Endothelial cell of umbilical vein (primary cell): ENCODE measurements at regions not wholly inside any gene's neighbourhood (a gene's known extent, or its start where the extent isn't known, plus 50 kb on each side); places are given as distances from the start of the nearest gene placed in this dataset.

ENCODE experiments used
- BruUV-seq: library from RNA; stranded (reverse); fragments of 400-500 nt; replicated peaks from 2 replicates; lab custom pipeline; 2021; lab: Mats Ljungman, UMichigan
- CTCF ChIA-PET: fragments of 300-600, 350-600 bp; sonication (Branson Sonifier 250); formaldehyde crosslinking; loops from one replicate; lab custom pipeline; 2021; ENCODE audit warnings: antibody characterized with exemption, inconsistent platforms; lab: Charles Lee
- POLR2A ChIA-PET: fragments of 300-600, 350-600 bp; sonication (Branson Sonifier 250); formaldehyde crosslinking; loops from one replicate; lab custom pipeline; 2021; ENCODE audit warnings: antibody characterized with exemption, inconsistent platforms; lab: Charles Lee
- DNase-seq: peaks from one replicate; pipeline ENCODE4 v3.0.0-alpha.2; 2011; ENCODE audit warnings: low read depth, low spot score
- FAIRE-seq: peaks from 2 replicates; lab custom pipeline; 2011; peaks lifted over from hg19 to GRCh38; lab: Jason Lieb, UNC
- H2AFZ ChIP-seq: 2 replicates; pipeline ENCODE4 v1.6.0; 2012; ENCODE audit warnings: low read depth, low read length, control low read depth, inconsistent platforms
- H3K27ac ChIP-seq: 2 replicates; pipeline ENCODE4 v1.5.1; 2011; ENCODE audit warnings: low read depth, mild to moderate bottlenecking, control low read depth, low read length, moderate library complexity; ENCODE audit not compliant: insufficient read depth
- H3K27me3 ChIP-seq, 2 experiments: 2 replicates each; pipeline versions ENCODE4 v1.6.0 to v1.6.1; 2011; ENCODE audit warnings: low read length in 2 of 2, mixed read lengths in 1 of 2; ENCODE audit not compliant: control insufficient read depth in 2 of 2, insufficient read depth in 2 of 2
- H3K36me3 ChIP-seq, 2 experiments: 2 replicates in 1 of 2; 3 replicates in 1 of 2; pipeline ENCODE4 v1.5.1; 2011; ENCODE audit warnings: low read length in 2 of 2, mild to moderate bottlenecking in 1 of 2, moderate library complexity in 1 of 2; ENCODE audit not compliant: control insufficient read depth in 2 of 2, insufficient read depth in 2 of 2; ENCODE audit errors: extremely low read depth in 1 of 2
- H3K4me1 ChIP-seq: 3 replicates; pipeline ENCODE4 v1.5.1; 2011; ENCODE audit warnings: mild to moderate bottlenecking, low read length; ENCODE audit not compliant: control insufficient read depth, insufficient read depth; ENCODE audit errors: extremely low read depth
- H3K4me2 ChIP-seq: 2 replicates; pipeline ENCODE4 v1.6.1; 2011; ENCODE audit warnings: low read length, control low read depth, mixed read lengths; ENCODE audit not compliant: insufficient read depth
- H3K4me3 ChIP-seq, 3 experiments: fragments of 200-600 bp in 1 of 3; sonication (generic), shearing (Covaris generic) in 1 of 3; replicated peaks in 1 of 3; 2 replicates each; pipeline ENCODE4 v1.5.1; 2011 to 2016; ENCODE audit warnings: control low read depth in 3 of 3, low read length in 3 of 3, mild to moderate bottlenecking in 2 of 3, inconsistent platforms in 1 of 3, low read depth in 1 of 3, moderate library complexity in 1 of 3; ENCODE audit not compliant: insufficient read depth in 1 of 3
- H3K79me2 ChIP-seq: 2 replicates; pipeline ENCODE4 v1.6.0; 2012; ENCODE audit warnings: low read length, inconsistent platforms; ENCODE audit not compliant: control insufficient read depth, insufficient read depth
- H3K9ac ChIP-seq: replicated peaks from 2 replicates; pipeline ENCODE3; 2011; ENCODE audit warnings: low read length, control low read depth; ENCODE audit not compliant: insufficient read depth; ENCODE audit errors: extremely low read depth
- H3K9me1 ChIP-seq: replicated peaks from 3 replicates; pipeline ENCODE4 v1.6.0; 2011; ENCODE audit warnings: mild to moderate bottlenecking, low read length; ENCODE audit not compliant: control insufficient read depth, insufficient read depth; ENCODE audit errors: extremely low read depth
- H3K9me3 ChIP-seq: replicated peaks from 2 replicates; pipeline ENCODE4 v1.5.1; 2012; ENCODE audit warnings: low read length, inconsistent platforms; ENCODE audit not compliant: control insufficient read depth, insufficient read depth
- H4K20me1 ChIP-seq: replicated peaks from 2 replicates; pipeline ENCODE3; 2011; ENCODE audit warnings: mild to moderate bottlenecking, low read length; ENCODE audit not compliant: control insufficient read depth, insufficient read depth; ENCODE audit errors: extremely low read depth
- EZH2 ChIP-seq: IDR thresholded peaks from 2 replicates; pipeline ENCODE4 v1.6.1; 2012; ENCODE audit warnings: borderline replicate concordance, low read depth, mild to moderate bottlenecking, moderate library complexity, low read length, inconsistent platforms; ENCODE audit not compliant: severe bottlenecking
- FOS ChIP-seq: IDR thresholded peaks from 2 replicates; pipeline ENCODE4 v1.6.1; 2011; ENCODE audit warnings: mild to moderate bottlenecking, low read length, moderate library complexity, borderline replicate concordance; ENCODE audit not compliant: insufficient read depth
- GATA2 ChIP-seq: IDR thresholded peaks from 2 replicates; pipeline ENCODE4 v1.7.0; 2011; ENCODE audit warnings: low read depth, mild to moderate bottlenecking, moderate library complexity, mixed read lengths, low read length; ENCODE audit not compliant: insufficient read length, insufficient read depth
- JUN ChIP-seq: IDR thresholded peaks from 2 replicates; pipeline ENCODE4 v1.6.1; 2011; ENCODE audit warnings: borderline replicate concordance, low read depth; ENCODE audit not compliant: insufficient read length, insufficient read depth
- MYC ChIP-seq: IDR thresholded peaks from one replicate; pipeline ENCODE4 v1.6.1; 2011; ENCODE audit warnings: mild to moderate bottlenecking, low read depth, low read length
- POLR2A ChIP-seq: IDR thresholded peaks from 2 replicates; pipeline ENCODE4 v1.6.1; 2012; ENCODE audit warnings: low read depth, mild to moderate bottlenecking, control low read depth, low read length
- POLR2AphosphoS5 ChIP-seq: IDR thresholded peaks from 2 replicates; pipeline ENCODE4 v1.6.1; 2012; ENCODE audit warnings: low read depth, mild to moderate bottlenecking, control low read depth, low read length, moderate library complexity; ENCODE audit not compliant: insufficient read depth
- dilution Hi-C: fragments of 300-500 bp; cut with MboI; formaldehyde crosslinking; loops from one replicate; pipeline ENCODE4 v1.15.0; 2019; ENCODE audit warnings: low sequenced_read_pairs; ENCODE audit not compliant: extremely low pct_ligation_motif_present
- intact Hi-C: fragments of 100-400 bp; cut with micrococcal nuclease; formaldehyde crosslinking; loops from one replicate; pipeline ENCODE4 v1.10.0; 2022
- TF ChIP-seq, protein P1 (sequence below), 2 donors: IDR thresholded peaks; 1 replicate in 1 of 2; 2 replicates in 1 of 2; pipeline ENCODE4 v1.5.1; 2011; ENCODE audit warnings: low read length in 2 of 2, mild to moderate bottlenecking in 2 of 2, moderate library complexity in 2 of 2, control low read depth in 1 of 2, inconsistent platforms in 1 of 2, low read depth in 1 of 2; ENCODE audit not compliant: insufficient read depth in 1 of 2; ENCODE audit errors: extremely low read depth in 1 of 2
- TF ChIP-seq, protein P2 (sequence below): IDR thresholded peaks from 2 replicates; pipeline ENCODE4 v1.6.1; 2011; ENCODE audit not compliant: insufficient read depth, insufficient read length

DNA sequence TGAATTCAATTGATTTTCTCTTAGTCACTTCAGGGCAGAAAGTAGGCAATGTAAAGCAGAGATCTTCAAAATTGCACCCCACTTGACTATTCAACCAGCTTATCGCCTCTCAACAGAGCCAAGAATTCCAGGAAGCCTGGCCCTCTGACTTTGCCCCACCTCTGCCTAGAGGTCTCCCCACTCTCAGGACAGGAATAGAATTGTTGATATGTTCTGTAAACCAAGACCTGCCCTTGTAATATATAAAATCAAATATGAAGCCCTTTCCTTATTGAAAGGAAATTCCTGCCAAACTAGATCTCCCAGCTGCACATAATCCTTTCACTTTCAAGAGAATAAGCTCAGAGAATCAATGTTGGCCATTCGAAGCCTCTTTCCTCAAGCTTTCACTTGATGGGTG, 116.1 kb upstream of the DPT start:
- BruUV-seq: no TSS peak
- Histone ChIP-seq H4K20me1 (no peaks in the 10 kb centered on the region), H3K27ac (no peak overlapping the region), H3K4me3 (no peak overlapping the region), H3K36me3 (no peaks in the 10 kb centered on the region), H3K79me2 (no peaks in the 10 kb centered on the region), H3K27me3 (no peaks in the 10 kb centered on the region), H3K4me1 (no peaks in the 10 kb centered on the region), H3K4me2 (no peak overlapping the region), H3K9ac (no peak overlapping the region), H3K9me1 (no peaks in the 10 kb centered on the region), H2AFZ (no peak overlapping the region), H3K9me3 (no peaks in the 10 kb centered on the region)
- no peak for TF ChIP-seq POLR2A
- TF ChIP-seq, protein P1, sequence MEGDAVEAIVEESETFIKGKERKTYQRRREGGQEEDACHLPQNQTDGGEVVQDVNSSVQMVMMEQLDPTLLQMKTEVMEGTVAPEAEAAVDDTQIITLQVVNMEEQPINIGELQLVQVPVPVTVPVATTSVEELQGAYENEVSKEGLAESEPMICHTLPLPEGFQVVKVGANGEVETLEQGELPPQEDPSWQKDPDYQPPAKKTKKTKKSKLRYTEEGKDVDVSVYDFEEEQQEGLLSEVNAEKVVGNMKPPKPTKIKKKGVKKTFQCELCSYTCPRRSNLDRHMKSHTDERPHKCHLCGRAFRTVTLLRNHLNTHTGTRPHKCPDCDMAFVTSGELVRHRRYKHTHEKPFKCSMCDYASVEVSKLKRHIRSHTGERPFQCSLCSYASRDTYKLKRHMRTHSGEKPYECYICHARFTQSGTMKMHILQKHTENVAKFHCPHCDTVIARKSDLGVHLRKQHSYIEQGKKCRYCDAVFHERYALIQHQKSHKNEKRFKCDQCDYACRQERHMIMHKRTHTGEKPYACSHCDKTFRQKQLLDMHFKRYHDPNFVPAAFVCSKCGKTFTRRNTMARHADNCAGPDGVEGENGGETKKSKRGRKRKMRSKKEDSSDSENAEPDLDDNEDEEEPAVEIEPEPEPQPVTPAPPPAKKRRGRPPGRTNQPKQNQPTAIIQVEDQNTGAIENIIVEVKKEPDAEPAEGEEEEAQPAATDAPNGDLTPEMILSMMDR (IDR thresholded peaks at IDR 0.05; ENCODE audit: extremely low read depth in 1 of 2, insufficient read depth in 1 of 2, low read depth in 1 of 2, low read length in 2 of 2): no peak
- TF ChIP-seq FOS: no peak
- TF ChIP-seq JUN: no peak
- TF ChIP-seq, protein P2, sequence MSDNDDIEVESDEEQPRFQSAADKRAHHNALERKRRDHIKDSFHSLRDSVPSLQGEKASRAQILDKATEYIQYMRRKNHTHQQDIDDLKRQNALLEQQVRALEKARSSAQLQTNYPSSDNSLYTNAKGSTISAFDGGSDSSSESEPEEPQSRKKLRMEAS: no peak
- no peak for TF ChIP-seq POLR2AphosphoS5
- TF ChIP-seq EZH2: no peak
- TF ChIP-seq MYC: no peak
- no peak for TF ChIP-seq GATA2
- CTCF ChIA-PET: interaction anchor here (1.6 to 1.7 kb wide), 2 partner anchors 35 to 504 kb away, joined by 3 to 6 read pairs; no protein-coding TSS in a partner anchor
- FAIRE-seq (no peak), DNase-seq (no peak)
- intact Hi-C loops (no loop called here), dilution Hi-C loops (no loop called here)
- POLR2A ChIA-PET: no interaction called here
